ENCODE measurements at regions not wholly inside any gene's neighbourhood (a gene's known extent, or its start where the extent isn't known, plus 50 kb on each side); places are given as distances from the start of the nearest gene placed in this dataset.

DNA sequence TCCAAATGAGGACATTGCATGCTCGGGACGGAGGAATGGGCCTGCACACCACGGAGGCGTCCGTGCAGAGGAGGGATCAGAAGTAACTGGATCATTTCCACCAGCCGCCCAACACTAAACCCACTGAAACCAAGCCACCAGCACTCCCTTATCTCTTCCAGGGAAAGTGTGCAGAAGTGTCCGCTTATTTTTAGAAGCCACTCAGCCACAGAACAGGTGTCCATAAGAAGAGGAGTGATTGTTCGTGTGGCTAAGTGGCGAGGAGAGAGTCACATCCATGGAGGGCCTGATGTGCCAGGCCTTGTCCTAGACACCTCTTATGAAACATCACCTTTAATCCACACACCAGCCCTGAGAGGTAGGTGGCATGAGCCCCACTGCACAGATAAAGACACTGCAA lies 407.9 kb upstream of the NPVF start:
- Histone ChIP-seq H3K4me3 (no peak overlapping the region), H3K4me1 (no peaks in the 10 kb centered on the region), H3K36me3 (no peaks in the 10 kb centered on the region), H3K27ac (no peak overlapping the region), H3K9me3 (no peaks in the 10 kb centered on the region), H3K27me3 (no peaks in the 10 kb centered on the region)
- no peak for DNase-seq
- TF ChIP-seq POLR2A (IDR thresholded peaks at IDR 0.05) (no peak), CTCF (IDR thresholded peaks at IDR 0.05) (no peak)

DNA sequence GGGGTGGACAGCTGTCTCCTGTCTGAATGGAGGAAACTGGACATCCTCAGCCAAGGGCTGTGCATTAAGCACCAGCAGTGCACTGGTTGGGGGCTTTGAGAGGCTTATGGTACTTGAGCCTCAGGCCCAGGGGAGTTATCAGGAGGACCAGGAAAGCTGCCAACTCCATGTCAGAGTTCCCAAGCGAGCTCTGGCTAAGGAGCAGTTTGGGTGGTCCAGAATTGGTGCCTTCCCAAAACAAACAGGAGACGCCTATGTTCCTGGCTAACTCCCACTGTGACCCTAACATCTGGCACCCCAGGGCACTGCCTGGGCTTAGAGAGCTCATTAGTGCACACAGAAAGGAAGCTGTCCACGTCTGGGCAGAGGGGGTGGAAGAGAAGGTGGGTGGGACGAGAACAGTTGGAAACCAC lies 408.6 kb upstream of the NPVF start:
- TF ChIP-seq POLR2A (IDR thresholded peaks at IDR 0.05) (no peak), CTCF (IDR thresholded peaks at IDR 0.05) (no peak)
- H3K27me3 ChIP-seq = no peaks in the 10 kb centered on the region
- no peaks in the 10 kb centered on the region for H3K36me3 ChIP-seq
- no peaks in the 10 kb centered on the region for H3K9me3 ChIP-seq
- H3K4me3 ChIP-seq = no peak overlapping the region
- no peak overlapping the region for H3K27ac ChIP-seq
- no peaks in the 10 kb centered on the region for H3K4me1 ChIP-seq
- DNase-seq = no peak

DNA sequence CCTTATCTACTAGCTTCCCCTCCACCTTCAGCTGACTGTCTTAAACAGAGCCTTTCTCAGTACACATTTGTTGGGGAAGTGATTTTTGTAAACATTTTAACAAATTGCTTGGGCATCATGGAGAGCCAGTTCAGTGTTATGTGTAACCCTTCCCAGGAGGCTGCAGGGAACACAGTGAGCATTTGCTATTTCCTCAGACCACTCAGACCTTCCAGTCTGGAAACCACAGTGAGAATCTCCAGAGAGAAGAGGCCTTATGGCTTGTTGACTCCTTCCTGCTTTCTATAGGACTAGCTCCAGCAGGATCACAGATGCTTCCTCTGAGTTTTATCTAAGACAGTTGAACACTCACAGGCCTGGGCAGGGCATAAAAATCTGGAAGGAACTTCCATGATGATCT lies 409.8 kb upstream of the NPVF start:
- Histone ChIP-seq H3K27ac (peak overlapping the region in 1 of 4 donors; percentile 50), H3K36me3 (no peaks in the 10 kb centered on the region), H3K4me1 (no peaks in the 10 kb centered on the region), H3K27me3 (no peaks in the 10 kb centered on the region), H3K9me3 (no peaks in the 10 kb centered on the region), H3K4me3 (no peak overlapping the region)
- TF ChIP-seq CTCF (IDR thresholded peaks at IDR 0.05) = no peak
- no peak for TF ChIP-seq POLR2A (IDR thresholded peaks at IDR 0.05)
- no peak for DNase-seq

- TF ChIP-seq POLR2A (IDR thresholded peaks at IDR 0.05) = no peak
- no peak for TF ChIP-seq CTCF (IDR thresholded peaks at IDR 0.05)
- H3K4me1 ChIP-seq = no peaks in the 10 kb centered on the region
- H3K4me3 ChIP-seq = no peak overlapping the region
- DNase-seq = no peak
- H3K27ac ChIP-seq = peak overlapping the region in 1 of 4 donors; percentile 50
- H3K9me3 ChIP-seq = no peaks in the 10 kb centered on the region
- H3K36me3 ChIP-seq = no peaks in the 10 kb centered on the region
- no peaks in the 10 kb centered on the region for H3K27me3 ChIP-seq
These were observed 410.4 kb upstream of the NPVF start for GRCh38 chr7:25638590-25639244.

- H3K9me3 ChIP-seq = no peaks in the 10 kb centered on the region
- DNase-seq = no peak
- no peak overlapping the region for H3K4me3 ChIP-seq
- H3K4me1 ChIP-seq = no peaks in the 10 kb centered on the region
- no peak overlapping the region for H3K27ac ChIP-seq
- no peaks in the 10 kb centered on the region for H3K36me3 ChIP-seq
- H3K27me3 ChIP-seq = no peaks in the 10 kb centered on the region
- TF ChIP-seq CTCF (IDR thresholded peaks at IDR 0.05) (no peak), POLR2A (IDR thresholded peaks at IDR 0.05) (no peak)
These were observed 414.6 kb upstream of the NPVF start for GRCh38 chr7:25642849-25643248.

- Histone ChIP-seq H3K4me1 (no peaks in the 10 kb centered on the region), H3K27ac (no peak overlapping the region), H3K4me3 (no peak overlapping the region), H3K36me3 (no peaks in the 10 kb centered on the region), H3K27me3 (no peaks in the 10 kb centered on the region), H3K9me3 (no peaks in the 10 kb centered on the region)
- TF ChIP-seq POLR2A (IDR thresholded peaks at IDR 0.05) (no peak), CTCF (IDR thresholded peaks at IDR 0.05) (no peak)
- no peak for DNase-seq
These were observed 415.0 kb upstream of the NPVF start for GRCh38 chr7:25643286-25643685.

Measured in Peyer's patch (tissue), 4 donors.